ENCODE measurements at regions not wholly inside any gene's neighbourhood (a gene's known extent, or its start where the extent isn't known, plus 50 kb on each side); places are given as distances from the start of the nearest gene placed in this dataset.

DNA sequence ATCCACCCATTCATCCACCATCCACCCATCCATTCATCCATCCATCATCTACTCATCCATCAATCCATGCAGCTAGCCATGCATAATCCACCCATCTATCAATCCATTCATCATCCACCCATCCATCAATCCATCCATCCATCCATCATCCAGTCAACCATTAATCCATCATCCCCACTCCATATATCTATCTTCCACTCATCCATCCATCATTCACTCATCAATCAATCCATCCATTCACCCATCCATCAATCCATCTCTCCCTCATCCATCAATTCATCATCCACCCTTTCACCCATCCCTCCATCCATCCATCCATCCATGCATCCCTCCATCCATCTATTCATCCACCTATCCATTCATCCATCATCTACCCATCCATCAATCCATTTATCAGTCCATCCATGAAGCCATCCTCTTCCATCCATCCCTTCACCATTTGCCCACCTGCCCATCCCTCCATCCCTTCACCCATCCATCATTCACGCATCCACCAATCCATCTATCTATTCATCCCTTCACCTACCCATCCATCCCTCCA lies 689.4 kb downstream of the BRD1 start:
- H3K4me3 ChIP-seq (ENCODE audit: low read depth, low read length) = no peak overlapping the region
- no peak for DNase-seq (ENCODE audit: low read depth)
- TF ChIP-seq, protein P1, sequence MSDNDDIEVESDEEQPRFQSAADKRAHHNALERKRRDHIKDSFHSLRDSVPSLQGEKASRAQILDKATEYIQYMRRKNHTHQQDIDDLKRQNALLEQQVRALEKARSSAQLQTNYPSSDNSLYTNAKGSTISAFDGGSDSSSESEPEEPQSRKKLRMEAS (IDR thresholded peaks at IDR 0.05; ENCODE audit: low read depth, low read length) = no peak
- TF ChIP-seq POLR2A (IDR thresholded peaks at IDR 0.05; ENCODE audit: extremely low read depth, insufficient read length) (no peak), MYC (IDR thresholded peaks at IDR 0.05; ENCODE audit: low read depth, low read length) (no peak)
- TF ChIP-seq, protein P2, sequence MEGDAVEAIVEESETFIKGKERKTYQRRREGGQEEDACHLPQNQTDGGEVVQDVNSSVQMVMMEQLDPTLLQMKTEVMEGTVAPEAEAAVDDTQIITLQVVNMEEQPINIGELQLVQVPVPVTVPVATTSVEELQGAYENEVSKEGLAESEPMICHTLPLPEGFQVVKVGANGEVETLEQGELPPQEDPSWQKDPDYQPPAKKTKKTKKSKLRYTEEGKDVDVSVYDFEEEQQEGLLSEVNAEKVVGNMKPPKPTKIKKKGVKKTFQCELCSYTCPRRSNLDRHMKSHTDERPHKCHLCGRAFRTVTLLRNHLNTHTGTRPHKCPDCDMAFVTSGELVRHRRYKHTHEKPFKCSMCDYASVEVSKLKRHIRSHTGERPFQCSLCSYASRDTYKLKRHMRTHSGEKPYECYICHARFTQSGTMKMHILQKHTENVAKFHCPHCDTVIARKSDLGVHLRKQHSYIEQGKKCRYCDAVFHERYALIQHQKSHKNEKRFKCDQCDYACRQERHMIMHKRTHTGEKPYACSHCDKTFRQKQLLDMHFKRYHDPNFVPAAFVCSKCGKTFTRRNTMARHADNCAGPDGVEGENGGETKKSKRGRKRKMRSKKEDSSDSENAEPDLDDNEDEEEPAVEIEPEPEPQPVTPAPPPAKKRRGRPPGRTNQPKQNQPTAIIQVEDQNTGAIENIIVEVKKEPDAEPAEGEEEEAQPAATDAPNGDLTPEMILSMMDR (IDR thresholded peaks at IDR 0.05; ENCODE audit: low read depth, low read length) = no peak

- H3K4me3 ChIP-seq (ENCODE audit: low read depth, low read length) = no peak overlapping the region
- TF ChIP-seq, protein P2 (IDR thresholded peaks at IDR 0.05; ENCODE audit: low read depth, low read length) = no peak
- TF ChIP-seq MYC (IDR thresholded peaks at IDR 0.05; ENCODE audit: low read depth, low read length) = no peak
- TF ChIP-seq, protein P1 (IDR thresholded peaks at IDR 0.05; ENCODE audit: low read depth, low read length) = no peak
- TF ChIP-seq POLR2A (IDR thresholded peaks at IDR 0.05; ENCODE audit: extremely low read depth, insufficient read length) = no peak
- DNase-seq (ENCODE audit: low read depth) = no peak
These were observed 690.4 kb downstream of the BRD1 start for GRCh38 chr22:49137206-49137840.

GRCh38 chr22:49136816-49137180 lies 690.9 kb downstream of the BRD1 start:
- DNase-seq (ENCODE audit: low read depth) = no peak
- H3K4me3 ChIP-seq (ENCODE audit: low read depth, low read length) = no peak overlapping the region
- no peak for TF ChIP-seq MYC (IDR thresholded peaks at IDR 0.05; ENCODE audit: low read depth, low read length)
- TF ChIP-seq, protein P1 (IDR thresholded peaks at IDR 0.05; ENCODE audit: low read depth, low read length) = no peak
- TF ChIP-seq, protein P2 (IDR thresholded peaks at IDR 0.05; ENCODE audit: low read depth, low read length) = no peak

GRCh38 chr22:49136041-49136815 lies 691.4 kb downstream of the BRD1 start:
- H3K4me3 ChIP-seq (ENCODE audit: low read depth, low read length) = no peak overlapping the region
- TF ChIP-seq POLR2A (IDR thresholded peaks at IDR 0.05; ENCODE audit: extremely low read depth, insufficient read length) = no peak
- TF ChIP-seq, protein P1 (IDR thresholded peaks at IDR 0.05; ENCODE audit: low read depth, low read length) = no peak
- TF ChIP-seq, protein P2 (IDR thresholded peaks at IDR 0.05; ENCODE audit: low read depth, low read length) = no peak
- TF ChIP-seq MYC (IDR thresholded peaks at IDR 0.05; ENCODE audit: low read depth, low read length) = no peak
- no peak for DNase-seq (ENCODE audit: low read depth)

GRCh38 chr22:49134076-49134475 lies 693.6 kb downstream of the BRD1 start:
- DNase-seq (ENCODE audit: low read depth) = no peak
- TF ChIP-seq MYC (IDR thresholded peaks at IDR 0.05; ENCODE audit: low read depth, low read length) (no peak), POLR2A (IDR thresholded peaks at IDR 0.05; ENCODE audit: extremely low read depth, insufficient read length) (no peak)
- TF ChIP-seq, protein P1 (IDR thresholded peaks at IDR 0.05; ENCODE audit: low read depth, low read length) = no peak
- TF ChIP-seq, protein P2 (IDR thresholded peaks at IDR 0.05; ENCODE audit: low read depth, low read length) = no peak
- no peak overlapping the region for H3K4me3 ChIP-seq (ENCODE audit: low read depth, low read length)

Data from NB4 (cell line).